SIG-M5 (cell line): ENCODE measurements at regions not wholly inside any gene's neighbourhood (a gene's known extent, or its start where the extent isn't known, plus 50 kb on each side); places are given as distances from the start of the nearest gene placed in this dataset.
"Not testable (repeated sequence)": the region's sequence is repeated elsewhere in the genome, so short reads cannot be mapped to it uniquely, and the experiment has no call there.

ENCODE experiments used
- DNase-seq: peaks from one replicate; lab custom pipeline; 2025; lab: John Stamatoyannopoulos, UW

- no peak for DNase-seq
Observed at GRCh38 chr2:193303464-193303863, 1108.7 kb upstream of the TMEFF2 start.

GRCh38 chr2:193294371-193294770 lies 1099.6 kb upstream of the TMEFF2 start:
- DNase-seq, result no peak

- no peak for DNase-seq
Observed at GRCh38 chr2:193279361-193279760, 1084.6 kb upstream of the TMEFF2 start.

DNA sequence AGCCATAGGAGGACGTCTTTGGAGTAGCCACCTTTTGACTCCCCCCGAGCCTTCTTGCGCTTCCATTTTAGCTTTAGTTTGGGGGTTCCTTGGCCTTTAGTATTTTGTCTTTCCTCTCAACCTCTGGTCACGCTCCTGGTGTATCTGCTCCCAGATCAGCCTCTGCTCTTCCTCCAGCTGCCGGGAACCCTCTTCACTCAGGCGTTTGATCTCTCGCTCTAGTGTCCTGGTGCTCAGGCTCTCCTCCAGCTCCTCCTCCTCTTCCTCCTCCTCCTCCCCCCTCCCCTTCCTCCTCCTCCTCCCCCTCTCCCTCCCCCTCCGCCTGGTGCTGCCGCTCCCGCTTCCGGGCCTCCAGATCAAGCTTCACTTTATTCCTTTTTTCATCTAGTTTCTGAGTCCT lies 1082.3 kb upstream of the TMEFF2 start:
- no peak for DNase-seq

GRCh38 chr2:193276560-193276959 lies 1081.8 kb upstream of the TMEFF2 start:
- no peak for DNase-seq

GRCh38 chr2:193276069-193276468 lies 1081.3 kb upstream of the TMEFF2 start:
- DNase-seq, result no peak

- no peak for DNase-seq
Observed at GRCh38 chr2:193272011-193272410, 1077.3 kb upstream of the TMEFF2 start.

DNA sequence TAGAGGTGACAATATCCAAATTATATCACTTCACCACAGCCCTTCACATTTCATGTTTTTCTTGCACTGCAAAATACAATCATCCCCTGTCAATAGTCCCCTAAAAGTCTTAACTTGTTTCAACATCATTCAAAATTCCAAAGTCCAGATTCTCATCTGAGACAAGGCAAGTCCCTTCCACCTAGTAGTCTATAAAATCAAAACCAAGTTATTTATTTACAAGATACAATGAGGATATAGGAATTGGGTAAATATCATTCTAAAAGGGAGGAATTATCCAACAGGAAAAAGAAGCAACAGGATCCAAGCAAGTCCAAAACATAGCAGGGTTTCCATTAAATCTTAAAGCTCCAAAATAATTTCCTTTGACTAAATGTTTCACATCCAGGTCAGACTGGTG lies 1076.1 kb upstream of the TMEFF2 start:
- no peak for DNase-seq

GRCh38 chr2:193267496-193268002 lies 1072.8 kb upstream of the TMEFF2 start:
- DNase-seq, result no peak

DNA sequence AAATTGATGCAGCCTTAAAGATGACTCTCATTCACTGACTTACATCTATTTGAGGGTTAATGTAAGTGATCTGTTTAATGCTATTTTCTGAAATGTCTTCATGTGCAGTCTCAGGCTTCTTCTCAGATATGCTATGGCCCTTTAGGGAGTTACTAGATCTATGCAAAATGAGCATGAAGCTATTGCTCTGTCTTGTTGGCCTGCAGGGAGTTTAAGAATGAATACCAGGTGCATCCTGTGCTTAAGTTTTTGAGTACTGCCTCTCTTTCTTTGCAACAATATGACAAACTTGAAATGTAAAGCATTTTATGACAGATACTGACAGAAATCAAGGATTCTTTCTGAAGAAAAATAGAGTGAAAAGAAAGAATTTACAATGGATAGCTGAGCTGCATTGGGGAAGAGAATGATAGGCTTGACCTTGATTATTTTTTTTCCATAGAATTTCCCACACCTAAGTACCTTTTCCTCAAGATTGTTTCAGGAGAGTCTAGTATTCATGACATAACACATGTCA lies 1058.3 kb upstream of the TMEFF2 start:
- no peak for DNase-seq

DNA sequence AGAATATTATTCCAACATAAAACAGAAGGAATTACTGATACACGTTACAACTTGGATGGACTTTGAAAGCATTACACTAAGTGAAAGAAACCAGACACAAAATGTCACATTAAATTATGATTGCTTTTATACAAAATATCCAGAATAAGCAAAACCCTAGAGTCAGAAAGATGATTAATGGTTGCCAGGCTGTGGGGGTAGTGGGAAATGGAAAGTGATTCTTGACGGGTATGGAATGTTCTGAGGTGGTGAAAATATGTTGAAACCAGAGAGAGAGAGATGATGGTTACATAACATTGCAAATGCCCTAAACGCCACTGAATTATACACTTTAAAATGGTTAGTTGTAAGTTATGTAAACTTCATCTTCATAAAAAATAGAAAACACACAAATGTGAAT lies 1057.2 kb upstream of the TMEFF2 start:
- DNase-seq, result no peak

GRCh38 chr2:193250389-193250788 lies 1055.7 kb upstream of the TMEFF2 start:
- DNase-seq, result no peak

- DNase-seq, result no peak
Observed at GRCh38 chr2:193240752-193241151, 1046.0 kb upstream of the TMEFF2 start.

DNA sequence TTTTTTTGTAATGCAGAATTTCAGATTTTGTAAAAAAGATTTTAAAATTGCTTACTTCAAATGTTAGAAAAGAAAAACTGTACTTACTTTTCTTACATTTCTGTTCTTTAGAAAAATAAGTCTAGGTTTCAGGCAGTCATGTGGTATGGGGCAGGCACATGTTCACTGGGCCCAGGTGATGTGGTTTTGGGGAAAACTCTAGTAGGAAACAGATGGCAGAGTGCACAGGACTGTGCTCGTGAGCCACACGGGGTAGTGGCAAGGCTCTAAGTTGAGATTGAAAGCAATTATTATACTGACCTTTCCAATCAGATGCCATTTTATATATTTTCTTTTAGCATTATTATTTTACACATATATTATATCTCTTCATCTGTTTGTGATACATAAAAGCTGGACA lies 1036.9 kb upstream of the TMEFF2 start:
- no peak for DNase-seq

GRCh38 chr2:193228276-193228675 lies 1033.5 kb upstream of the TMEFF2 start:
- no peak for DNase-seq

GRCh38 chr2:193222454-193222853 lies 1027.7 kb upstream of the TMEFF2 start:
- no peak for DNase-seq

GRCh38 chr2:193219413-193219812 lies 1024.7 kb upstream of the TMEFF2 start:
- DNase-seq, result no peak

DNA sequence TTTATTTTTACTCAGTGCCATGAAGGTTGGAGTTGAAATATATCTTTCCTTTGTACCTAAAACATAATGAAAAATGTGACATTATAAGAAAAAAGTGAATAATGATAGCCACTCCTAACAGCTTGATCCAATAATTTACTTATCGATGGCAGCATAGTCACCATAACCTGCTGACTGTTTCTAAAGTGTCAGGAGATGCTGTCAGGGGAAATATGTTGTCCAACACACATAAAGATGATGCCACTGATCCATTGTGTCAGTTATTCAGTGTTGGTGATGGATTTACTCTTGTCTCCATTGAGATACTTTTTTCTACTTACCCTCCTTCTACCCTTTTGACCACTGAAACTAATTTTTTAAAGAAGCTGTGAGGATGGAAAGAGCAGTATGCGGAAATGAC lies 1006.9 kb upstream of the TMEFF2 start:
- DNase-seq, result no peak

DNA sequence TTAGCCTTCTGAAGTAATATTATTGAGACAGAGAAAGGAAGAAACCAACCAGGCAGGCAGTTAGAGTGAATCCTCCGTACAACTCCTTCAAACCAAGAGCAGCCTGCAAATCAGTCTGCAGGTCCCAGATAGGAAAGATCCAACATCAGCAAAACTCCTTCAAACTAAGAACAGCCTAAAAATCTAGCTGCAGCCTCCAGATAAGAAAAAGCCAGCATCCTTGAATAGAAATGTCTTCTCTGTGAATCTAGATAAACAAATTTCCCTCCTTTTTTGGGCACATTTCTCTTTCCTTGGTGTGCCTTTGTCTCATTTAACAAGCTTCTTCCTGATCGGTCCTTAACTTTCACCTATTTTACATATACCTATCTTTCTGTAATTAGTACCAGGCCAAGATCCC lies 1004.6 kb upstream of the TMEFF2 start:
- DNase-seq, result no peak

DNA sequence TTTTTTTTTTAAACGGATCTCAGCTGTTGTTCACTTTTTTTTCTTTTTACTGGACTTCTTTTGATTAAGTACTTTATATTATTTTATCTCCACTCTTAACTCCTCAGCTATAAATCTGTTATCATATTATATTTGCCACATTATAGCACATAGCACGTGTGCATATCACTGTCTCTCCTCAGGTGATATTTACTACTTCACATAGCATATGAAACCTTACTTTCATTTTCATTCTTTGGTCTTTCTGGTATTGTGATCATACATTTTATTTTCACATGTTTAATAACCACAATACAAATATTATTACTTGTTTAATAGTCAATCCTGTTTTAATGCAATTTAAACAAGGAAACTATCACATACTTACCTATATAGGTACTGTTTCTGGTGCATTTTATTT lies 993.1 kb upstream of the TMEFF2 start:
- DNase-seq, result no peak

- DNase-seq, result not testable (repeated sequence)
Observed at GRCh38 chr2:193170981-193171380, 976.2 kb upstream of the TMEFF2 start.

DNA sequence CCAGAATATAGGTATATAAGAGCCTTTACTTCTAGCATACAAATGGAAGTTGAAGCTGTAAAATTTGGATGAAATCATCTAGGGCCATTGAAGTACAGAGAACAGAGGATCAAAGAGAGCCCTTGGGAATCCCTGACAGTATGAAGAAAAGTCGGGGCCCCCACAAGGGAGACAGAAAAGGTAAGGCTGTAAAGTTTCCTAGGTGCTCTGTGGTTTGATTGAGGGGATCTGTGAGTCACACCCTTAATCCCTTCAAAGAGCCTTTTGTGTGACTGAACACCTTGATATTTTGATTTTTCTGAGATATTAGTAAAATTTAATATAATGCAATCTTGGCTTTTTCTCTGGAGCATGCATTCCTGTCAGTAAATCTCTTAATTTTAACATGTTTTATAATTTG lies 961.7 kb upstream of the TMEFF2 start:
- DNase-seq, result no peak

- DNase-seq, result no peak
Observed at GRCh38 chr2:193154076-193154475, 959.3 kb upstream of the TMEFF2 start.

DNA sequence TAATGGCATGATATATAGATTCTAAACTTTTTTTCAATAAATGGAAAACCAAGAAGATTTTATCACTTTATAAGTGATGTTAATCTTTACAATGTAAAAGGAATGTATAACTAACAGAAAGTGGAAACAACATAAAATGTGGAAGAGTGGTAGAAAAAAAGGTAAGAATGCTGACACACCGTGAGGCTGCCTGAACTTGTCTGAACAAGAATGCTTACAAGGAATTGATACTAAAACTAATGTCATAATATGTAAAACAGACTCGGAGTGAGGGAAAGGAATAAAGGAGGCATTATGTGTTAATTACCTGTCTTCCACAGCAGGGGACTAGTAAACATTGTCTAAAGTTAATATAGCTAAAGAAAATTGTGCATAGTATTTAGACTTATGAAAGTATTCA lies 958.8 kb upstream of the TMEFF2 start:
- DNase-seq, result no peak

GRCh38 chr2:193142467-193142866 lies 947.7 kb upstream of the TMEFF2 start:
- not testable (repeated sequence) for DNase-seq
